ENCODE measurements at regions not wholly inside any gene's neighbourhood (a gene's known extent, or its start where the extent isn't known, plus 50 kb on each side); places are given as distances from the start of the nearest gene placed in this dataset.

DNA sequence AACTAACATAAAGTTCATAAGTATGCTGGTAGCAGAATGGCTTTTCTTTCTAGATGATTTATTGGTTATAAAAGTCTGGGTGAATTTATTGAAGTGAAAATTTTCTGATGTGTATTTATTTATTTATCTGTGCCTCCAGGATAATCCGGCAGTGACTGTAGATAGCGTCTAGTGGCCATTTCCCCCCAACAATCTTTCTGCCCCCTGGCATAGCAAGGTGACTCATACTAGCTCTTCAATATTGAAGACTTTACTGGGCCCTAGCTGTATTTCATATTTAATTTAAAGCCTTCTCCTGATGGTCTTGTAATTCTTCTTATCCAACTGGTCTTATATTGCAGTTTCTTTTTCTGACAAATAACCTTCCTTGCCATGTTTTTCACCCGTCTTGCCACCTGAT is 154.1 kb upstream of the SGK1 start:
- CTCF ChIA-PET, result no interaction called here
- Mint-ChIP-seq H3K36me3 (no peaks in the 10 kb centered on the region), H3K9me3 (ENCODE audit: low read depth) (no peaks in the 10 kb centered on the region), H3K4me3 (no peak overlapping the region), H3K27me3 (no peaks in the 10 kb centered on the region), H3K27ac (no peak overlapping the region), H3K4me1 (no peaks in the 10 kb centered on the region)
- DNase-seq (no peak), ATAC-seq (no peak)

DNA sequence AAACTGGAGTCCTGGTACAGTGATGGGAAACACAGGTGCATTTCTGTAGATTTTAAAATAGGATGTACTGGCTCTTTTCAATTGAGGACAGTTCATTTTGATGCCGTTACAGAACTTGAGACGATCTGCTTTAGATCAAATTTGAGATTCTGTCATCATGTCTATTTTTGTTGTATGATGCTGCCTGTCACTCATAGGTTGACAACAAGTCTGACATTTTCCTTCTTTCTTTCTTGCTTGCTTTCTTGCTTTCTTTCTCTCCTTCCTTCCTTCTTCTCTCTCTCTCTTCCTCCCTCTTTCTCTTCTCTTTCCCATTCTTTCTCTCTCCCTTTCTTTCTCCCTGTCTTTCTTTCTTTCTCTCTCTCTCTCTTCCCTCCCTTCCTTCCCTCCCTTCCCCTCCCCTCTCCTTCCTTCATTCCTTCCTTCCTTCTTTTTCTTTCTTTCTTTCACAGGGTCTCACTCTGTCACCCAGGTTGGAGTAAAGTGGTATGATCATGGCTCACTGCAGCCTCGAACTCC is 152.6 kb upstream of the SGK1 start:
- H3K9me3 Mint-ChIP-seq (ENCODE audit: low read depth), result no peaks in the 10 kb centered on the region
- CTCF ChIA-PET, result no interaction called here

DNA sequence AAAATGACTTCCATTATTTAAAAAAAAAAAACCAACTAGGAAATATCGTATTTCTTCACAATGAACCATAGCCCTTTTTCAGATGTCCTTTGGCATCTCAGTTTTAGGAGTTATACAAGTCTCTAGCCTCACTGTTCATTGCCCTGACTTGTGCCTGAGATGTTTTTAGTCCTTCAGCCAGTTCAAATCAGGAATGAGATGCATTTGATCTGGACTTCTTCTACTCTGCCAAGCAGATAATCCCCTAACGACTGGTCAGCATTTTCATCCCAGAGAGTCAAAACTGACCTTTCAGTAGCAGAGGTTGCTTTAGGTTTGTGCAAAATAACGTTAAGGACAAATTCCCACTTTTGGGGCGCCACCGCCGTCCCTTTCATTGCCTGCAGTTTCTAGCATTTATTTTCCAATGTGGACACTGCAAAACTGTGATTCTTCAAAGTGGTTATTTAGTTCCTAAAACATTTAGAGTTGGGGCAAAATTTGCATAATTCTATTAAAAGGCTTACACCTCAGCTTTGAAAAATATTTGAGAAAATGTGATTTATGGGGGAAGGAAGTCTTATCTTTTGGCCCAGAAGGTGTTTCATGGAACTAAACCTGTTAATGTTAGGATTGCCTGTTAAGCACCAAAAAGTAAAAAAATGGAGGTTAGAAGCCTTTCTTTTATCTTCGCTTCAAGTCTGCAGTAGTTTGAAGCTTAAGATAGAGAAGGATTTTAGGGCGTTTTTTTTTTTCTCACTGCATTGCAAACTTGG is 152.0 kb upstream of the SGK1 start:
- ATAC-seq, result no peak
- Mint-ChIP-seq H3K36me3 (no peaks in the 10 kb centered on the region), H3K4me3 (no peak overlapping the region), H3K27me3 (no peaks in the 10 kb centered on the region), H3K27ac (no peak overlapping the region), H3K4me1 (no peaks in the 10 kb centered on the region), H3K9me3 (ENCODE audit: low read depth) (no peaks in the 10 kb centered on the region)
- CTCF ChIA-PET, result no interaction called here
- no peak for DNase-seq

More for the DNA sequence above, 152.6 kb upstream of the SGK1 start:
- no peaks in the 10 kb centered on the region for H3K27me3 Mint-ChIP-seq
- ATAC-seq, result no peak
- no peak overlapping the region for H3K4me3 Mint-ChIP-seq
- no peaks in the 10 kb centered on the region for H3K4me1 Mint-ChIP-seq
- H3K27ac Mint-ChIP-seq, result no peak overlapping the region
- H3K36me3 Mint-ChIP-seq, result no peaks in the 10 kb centered on the region
- DNase-seq, result no peak

DNA sequence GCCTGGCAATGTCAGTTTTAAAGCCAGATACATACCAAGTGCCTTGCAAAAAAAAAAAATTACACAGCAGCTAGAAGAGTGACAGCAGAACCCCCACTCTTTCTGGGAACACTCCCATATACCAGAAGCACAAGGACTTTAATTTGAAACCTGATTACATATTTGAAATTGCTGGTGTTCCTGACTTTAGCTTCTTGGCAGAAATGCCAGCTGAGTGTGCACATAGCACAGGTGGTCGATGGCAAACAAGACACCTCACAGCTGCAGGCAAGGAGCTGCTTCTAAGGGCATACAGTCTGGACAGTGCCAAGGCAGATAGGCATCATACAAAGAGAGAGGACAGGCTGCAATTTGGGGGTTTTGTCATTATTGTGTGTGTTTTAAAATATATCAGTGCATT is 150.7 kb upstream of the SGK1 start:
- peaks cover 3% of the 10 kb centered on the region for H3K4me1 Mint-ChIP-seq
- ATAC-seq, result no peak
- H3K9me3 Mint-ChIP-seq (ENCODE audit: low read depth), result no peaks in the 10 kb centered on the region
- no peaks in the 10 kb centered on the region for H3K36me3 Mint-ChIP-seq
- no peaks in the 10 kb centered on the region for H3K27me3 Mint-ChIP-seq
- no peak overlapping the region for H3K4me3 Mint-ChIP-seq
- no peak for DNase-seq
- CTCF ChIA-PET, result no interaction called here
- no peak overlapping the region for H3K27ac Mint-ChIP-seq

DNA sequence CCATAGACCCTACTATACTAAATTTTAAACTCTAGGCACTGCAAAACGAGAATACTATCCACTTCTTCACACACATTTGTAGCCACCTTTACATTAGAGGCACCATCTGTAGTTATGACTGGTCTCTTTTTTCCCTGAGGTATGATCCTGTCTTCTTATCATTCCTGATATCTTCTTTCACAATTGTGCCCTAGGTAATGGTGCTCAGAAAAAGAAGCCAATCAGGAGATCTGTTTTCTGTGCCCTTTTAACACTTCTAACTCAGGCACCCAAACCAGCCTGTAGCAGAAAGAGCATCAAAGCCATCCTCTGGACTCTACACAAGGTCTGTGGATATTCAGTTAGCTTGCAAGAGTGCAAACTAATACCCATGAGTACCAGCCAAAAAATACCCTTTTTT is 149.7 kb upstream of the SGK1 start:
- CTCF ChIA-PET, result no interaction called here
- H3K4me1 Mint-ChIP-seq, result peaks cover 3% of the 10 kb centered on the region
- no peaks in the 10 kb centered on the region for H3K36me3 Mint-ChIP-seq
- no peak overlapping the region for H3K4me3 Mint-ChIP-seq
- H3K27ac Mint-ChIP-seq, result no peak overlapping the region
- ATAC-seq (no peak), DNase-seq (no peak)
- no peaks in the 10 kb centered on the region for H3K27me3 Mint-ChIP-seq
- no peaks in the 10 kb centered on the region for H3K9me3 Mint-ChIP-seq (ENCODE audit: low read depth)

DNA sequence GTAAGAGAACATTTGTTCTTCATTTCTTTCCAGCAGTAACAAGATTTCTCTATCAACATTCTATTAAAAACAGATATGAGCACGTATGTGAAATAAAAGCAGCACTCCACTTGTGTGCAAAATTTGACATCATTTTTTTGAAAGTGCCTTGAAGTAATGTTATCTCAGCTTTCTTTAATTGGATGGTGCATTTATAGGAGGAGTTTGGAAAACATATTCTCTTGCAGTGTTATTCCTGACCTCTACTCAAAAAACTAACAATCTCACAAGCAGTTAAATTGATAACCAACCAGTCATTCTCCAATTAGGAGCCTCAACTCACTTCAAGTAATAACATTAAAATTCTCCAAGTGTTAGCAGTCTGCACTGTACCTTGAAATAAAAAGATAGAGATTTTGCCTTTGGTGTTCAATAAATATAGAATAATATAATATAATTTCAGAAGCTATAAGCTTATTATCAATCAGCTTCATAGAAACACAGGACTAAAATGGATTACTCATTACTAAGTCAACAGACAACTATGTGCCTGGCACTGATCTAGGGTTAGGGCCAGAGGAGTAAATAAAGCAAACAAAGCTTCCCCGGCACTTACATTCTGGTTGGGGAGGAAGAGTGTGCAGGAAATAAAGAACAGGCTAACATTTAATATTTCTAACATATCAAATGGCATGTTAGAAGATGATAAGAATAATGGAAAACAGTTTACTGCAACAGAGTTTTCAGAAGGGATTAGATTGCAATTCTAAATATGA is 149.0 kb upstream of the SGK1 start:
- no peaks in the 10 kb centered on the region for H3K27me3 Mint-ChIP-seq
- H3K4me3 Mint-ChIP-seq, result no peak overlapping the region
- CTCF ChIA-PET, result interaction anchor here (0.9 kb wide), 1 partner anchor 173 kb away, joined by 3 read pairs; no protein-coding TSS in a partner anchor
- H3K27ac Mint-ChIP-seq, result no peak overlapping the region
- H3K9me3 Mint-ChIP-seq (ENCODE audit: low read depth), result no peaks in the 10 kb centered on the region
- ATAC-seq (no peak), DNase-seq (no peak)
- H3K36me3 Mint-ChIP-seq, result no peaks in the 10 kb centered on the region
- H3K4me1 Mint-ChIP-seq, result peaks cover 3% of the 10 kb centered on the region

DNA sequence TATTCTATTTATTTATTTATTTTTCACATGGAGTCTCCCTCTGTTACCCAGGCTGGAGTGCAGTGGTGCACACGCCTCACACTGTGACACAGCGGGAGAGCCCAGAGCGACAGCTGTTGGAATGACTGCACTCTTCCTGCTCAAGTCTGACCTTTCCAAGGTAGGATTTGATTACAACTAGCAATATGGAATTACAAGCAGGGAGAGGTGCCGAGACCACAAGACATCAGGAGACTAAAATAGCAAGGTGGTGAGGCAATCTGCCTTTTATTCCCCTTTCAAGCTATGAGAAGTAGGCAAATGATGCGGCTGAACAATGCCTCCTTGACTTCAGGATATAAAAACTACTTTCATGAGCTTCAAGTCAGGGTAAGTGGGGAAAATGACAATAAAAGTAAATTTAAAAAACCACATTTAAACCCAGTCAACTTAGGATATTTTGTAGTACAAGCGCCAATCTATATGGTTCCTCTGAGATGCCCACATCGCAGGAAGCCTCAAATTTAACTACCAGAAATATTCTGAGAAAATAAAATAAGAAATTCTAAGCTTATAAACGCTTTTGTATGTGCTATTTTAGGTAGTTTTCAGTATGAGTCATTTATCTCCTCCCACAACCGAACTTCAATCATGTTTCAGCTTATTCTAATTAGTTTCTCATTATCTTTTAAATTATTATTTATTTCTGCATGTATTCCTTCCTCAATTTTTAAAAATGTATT is 146.9 kb upstream of the SGK1 start:
- H3K27me3 Mint-ChIP-seq, result no peaks in the 10 kb centered on the region
- no peak overlapping the region for H3K4me3 Mint-ChIP-seq
- H3K27ac Mint-ChIP-seq, result no peak overlapping the region
- H3K36me3 Mint-ChIP-seq, result no peaks in the 10 kb centered on the region
- DNase-seq (no peak), ATAC-seq (no peak)
- H3K4me1 Mint-ChIP-seq, result peaks cover 5% of the 10 kb centered on the region
- peaks cover 2% of the 10 kb centered on the region for H3K9me3 Mint-ChIP-seq (ENCODE audit: low read depth)
- CTCF ChIA-PET, result interaction anchor here (1.0 to 1.7 kb wide), 2 partner anchors 176 to 341 kb away, joined by 3 to 5 read pairs; no protein-coding TSS in a partner anchor

DNA sequence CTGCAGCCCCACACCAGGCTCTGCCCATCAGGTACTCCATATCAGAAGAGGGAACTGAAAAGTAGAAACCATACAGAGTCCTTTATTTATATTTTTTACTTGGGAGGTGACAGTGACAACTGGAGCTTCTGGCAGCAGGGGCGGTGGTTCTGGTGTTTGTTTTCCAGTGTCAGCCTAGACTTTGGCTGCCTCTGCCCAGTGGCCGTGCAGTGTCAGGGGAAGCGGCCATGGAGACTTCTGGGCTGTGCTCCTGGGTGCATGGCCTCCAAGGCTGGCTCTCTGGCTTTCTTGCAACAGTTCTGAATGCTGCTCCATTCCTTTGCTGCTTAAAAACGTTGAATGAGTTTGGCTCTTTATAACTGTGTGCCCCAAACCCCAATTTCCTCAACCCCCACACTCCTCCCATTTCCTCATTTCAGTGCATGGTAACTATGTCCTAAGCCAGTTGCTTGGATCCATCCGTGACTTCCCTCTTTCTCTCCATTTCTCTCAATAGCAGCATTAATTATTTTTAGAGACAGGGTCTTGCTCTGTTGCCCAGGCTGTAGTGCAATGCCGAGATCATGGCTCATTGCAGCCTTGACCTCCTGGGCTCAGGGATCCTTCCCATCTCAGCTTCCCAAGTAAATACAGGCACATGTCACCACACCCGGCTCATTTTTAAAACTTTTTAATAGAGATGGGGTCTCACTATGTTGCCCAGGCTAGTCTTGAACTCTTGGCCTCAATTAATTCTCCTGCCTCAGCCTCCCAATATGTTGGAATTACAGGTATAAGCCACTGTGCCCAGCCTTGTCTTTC is 141.1 kb upstream of the SGK1 start:
- Mint-ChIP-seq H3K9me3 (ENCODE audit: low read depth) (peaks cover 2% of the 10 kb centered on the region), H3K36me3 (no peaks in the 10 kb centered on the region), H3K27me3 (no peaks in the 10 kb centered on the region), H3K4me3 (no peak overlapping the region), H3K4me1 (peaks cover 7% of the 10 kb centered on the region), H3K27ac (no peak overlapping the region)
- ATAC-seq (no peak), DNase-seq (no peak)
- CTCF ChIA-PET, result no interaction called here

DNA sequence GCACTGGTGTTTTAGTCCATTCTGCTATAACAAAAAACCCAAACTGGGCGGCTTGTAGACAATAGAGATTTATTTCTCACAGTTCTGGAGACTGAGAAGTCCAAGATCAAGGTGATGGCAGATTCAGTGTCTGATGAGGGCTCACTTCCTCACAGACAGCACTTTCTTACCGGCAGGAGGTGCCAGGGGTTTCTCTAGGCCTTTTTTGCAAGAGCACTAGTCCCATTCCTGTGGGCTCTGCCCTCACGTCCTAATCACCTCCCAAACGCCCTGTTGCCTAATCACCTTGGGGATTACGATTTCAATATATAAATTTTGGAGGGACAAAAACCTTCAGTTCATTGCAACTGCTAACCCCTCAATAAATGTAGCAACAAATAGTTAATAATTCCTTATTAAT is 140.0 kb upstream of the SGK1 start:
- H3K27ac Mint-ChIP-seq, result no peak overlapping the region
- H3K36me3 Mint-ChIP-seq, result no peaks in the 10 kb centered on the region
- no peak overlapping the region for H3K4me3 Mint-ChIP-seq
- DNase-seq (no peak), ATAC-seq (no peak)
- CTCF ChIA-PET, result no interaction called here
- peaks cover 2% of the 10 kb centered on the region for H3K9me3 Mint-ChIP-seq (ENCODE audit: low read depth)
- H3K4me1 Mint-ChIP-seq, result peaks cover 7% of the 10 kb centered on the region
- no peaks in the 10 kb centered on the region for H3K27me3 Mint-ChIP-seq

DNA sequence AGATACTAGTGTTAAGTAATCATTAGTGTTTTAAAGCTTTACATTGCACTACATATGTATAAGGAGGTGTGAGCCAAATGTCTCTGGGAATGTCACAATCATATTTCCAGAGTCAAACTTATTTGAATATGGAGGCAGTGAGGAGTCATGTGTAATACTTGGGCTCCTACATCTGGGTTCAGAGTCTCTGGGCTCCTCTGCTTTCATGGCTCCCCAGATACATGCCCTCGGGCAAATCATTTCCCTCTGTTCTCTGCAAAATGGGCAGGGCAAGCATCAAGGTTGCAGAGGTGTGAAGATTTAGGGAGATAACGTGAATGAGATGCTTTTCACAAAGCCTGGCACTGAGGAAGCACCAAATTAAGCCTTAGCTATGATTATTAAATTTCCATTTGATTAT is 138.3 kb upstream of the SGK1 start:
- Mint-ChIP-seq H3K4me3 (no peak overlapping the region), H3K9me3 (ENCODE audit: low read depth) (peaks cover 2% of the 10 kb centered on the region), H3K36me3 (no peaks in the 10 kb centered on the region), H3K27me3 (no peaks in the 10 kb centered on the region), H3K27ac (no peak overlapping the region), H3K4me1 (peaks cover 8% of the 10 kb centered on the region)
- CTCF ChIA-PET, result interaction anchor here (1.1 kb wide), 1 partner anchor 19 kb away, joined by 8 read pairs; no protein-coding TSS in a partner anchor
- no peak for DNase-seq
- ATAC-seq, result peak; percentile 47

DNA sequence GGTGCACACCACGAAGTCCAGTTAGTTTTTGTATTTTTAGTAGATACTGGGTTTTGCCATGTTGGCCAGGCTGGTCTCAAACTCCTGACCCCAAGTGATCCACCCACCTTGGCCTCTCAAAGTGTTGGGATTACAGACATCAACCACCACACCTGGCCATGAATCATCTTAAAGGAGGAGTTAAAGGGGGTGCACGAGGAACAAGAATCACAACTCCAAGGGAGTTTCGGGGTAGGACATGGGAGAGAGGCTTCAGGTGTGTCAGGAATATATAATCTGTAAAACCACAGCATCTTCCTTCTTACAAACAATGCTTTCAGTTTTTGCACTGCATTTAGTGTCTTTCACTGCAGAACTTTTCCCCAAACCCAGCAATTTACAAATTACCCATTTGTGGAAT is 137.4 kb upstream of the SGK1 start:
- CTCF ChIA-PET, result no interaction called here
- no peak overlapping the region for H3K4me3 Mint-ChIP-seq
- H3K4me1 Mint-ChIP-seq, result peaks cover 7% of the 10 kb centered on the region
- no peak for DNase-seq
- no peaks in the 10 kb centered on the region for H3K9me3 Mint-ChIP-seq (ENCODE audit: low read depth)
- H3K27ac Mint-ChIP-seq, result no peak overlapping the region
- ATAC-seq, result no peak
- no peaks in the 10 kb centered on the region for H3K36me3 Mint-ChIP-seq
- H3K27me3 Mint-ChIP-seq, result no peaks in the 10 kb centered on the region

DNA sequence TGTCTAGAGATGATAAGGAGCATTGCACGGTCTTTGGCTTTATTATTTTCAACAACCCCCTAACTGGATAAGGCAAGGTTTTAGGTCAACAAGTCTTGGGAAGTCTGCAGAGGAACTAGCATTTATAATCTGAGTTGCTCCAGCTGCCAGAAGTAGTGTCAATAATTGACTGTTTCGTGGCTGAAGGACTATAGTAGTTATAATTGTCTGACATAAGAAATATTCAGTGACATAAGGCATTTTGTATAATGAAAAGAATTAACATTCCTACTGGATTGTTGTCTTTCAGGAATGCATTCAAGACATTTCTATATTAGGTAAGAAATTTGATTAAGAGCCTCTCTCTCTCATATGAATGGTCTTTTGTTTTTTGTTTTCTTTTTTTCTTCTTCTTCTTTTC is 136.9 kb upstream of the SGK1 start:
- DNase-seq (no peak), ATAC-seq (no peak)
- H3K27me3 Mint-ChIP-seq, result no peaks in the 10 kb centered on the region
- no peak overlapping the region for H3K27ac Mint-ChIP-seq
- CTCF ChIA-PET, result interaction anchor here (1.1 kb wide), 1 partner anchor 277 kb away, joined by 3 read pairs; no protein-coding TSS in a partner anchor
- H3K4me3 Mint-ChIP-seq, result no peak overlapping the region
- peaks cover 7% of the 10 kb centered on the region for H3K4me1 Mint-ChIP-seq
- no peaks in the 10 kb centered on the region for H3K9me3 Mint-ChIP-seq (ENCODE audit: low read depth)
- H3K36me3 Mint-ChIP-seq, result no peaks in the 10 kb centered on the region

All from activated CD8-positive, alpha-beta memory T cell treated with anti-CD3 and anti-CD28 coated beads, Interleukin-2, amount 10 ng/mL, durations not matched to agents 7 days and 5 days (primary cell).